GM21576 (cell line): ENCODE measurements at regions not wholly inside any gene's neighbourhood (a gene's known extent, or its start where the extent isn't known, plus 50 kb on each side); places are given as distances from the start of the nearest gene placed in this dataset.
"Not testable (repeated sequence)": the region's sequence is repeated elsewhere in the genome, so short reads cannot be mapped to it uniquely, and the experiment has no call there.

Experiments used
- ATAC-seq: cut with Tn5 transposase; IDR thresholded peaks from one replicate; pipeline ENCODE4 v1.9.1; 2021; ENCODE audit warnings: mild to moderate bottlenecking, moderate library complexity; ENCODE audit not compliant: unreplicated experiment

DNA sequence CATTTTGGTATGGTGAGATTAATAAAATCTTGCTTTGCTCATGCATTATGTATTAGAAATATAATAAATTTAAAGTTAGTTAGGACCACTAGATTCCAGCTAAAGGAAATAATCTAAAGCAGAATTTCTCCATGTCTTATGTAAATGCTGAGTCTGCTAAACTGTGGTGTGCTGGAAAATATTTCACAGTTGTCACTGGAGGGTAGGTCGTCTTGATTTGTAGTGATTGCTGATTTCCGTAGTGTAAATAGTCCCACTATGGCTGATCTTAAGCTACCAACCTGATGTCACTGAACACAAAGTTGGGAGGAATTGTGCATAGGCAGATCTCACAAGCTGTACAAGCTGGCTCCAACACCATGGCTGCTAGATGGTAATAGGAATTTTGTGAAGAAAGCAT is 133.4 kb upstream of the NR3C2 start:
- ATAC-seq = no peak

- ATAC-seq = no peak
These were observed 132.7 kb upstream of the NR3C2 start for GRCh38 chr4:148574911-148575310.

GRCh38 chr4:148574502-148574901 is 132.3 kb upstream of the NR3C2 start:
- ATAC-seq = no peak

DNA sequence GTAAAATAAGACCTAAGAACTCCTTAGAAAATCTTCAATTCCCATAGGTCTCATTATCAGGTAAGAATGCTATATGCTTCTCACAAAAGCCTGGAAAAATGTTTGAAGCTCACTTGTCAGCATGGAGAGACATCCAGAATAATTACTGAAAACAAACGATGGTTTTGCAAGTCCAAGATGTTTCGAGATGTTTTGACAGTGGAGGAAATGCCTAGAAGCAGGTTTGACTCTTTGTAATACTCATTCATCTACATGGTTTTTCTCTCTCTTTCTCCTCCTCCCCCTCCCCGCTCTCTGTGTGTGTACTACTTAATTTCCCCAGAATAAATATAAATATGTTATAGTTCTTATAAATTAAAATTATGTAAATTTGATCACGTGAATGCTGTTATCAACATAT is 131.9 kb upstream of the NR3C2 start:
- no peak for ATAC-seq

- no peak for ATAC-seq
These were observed 131.1 kb upstream of the NR3C2 start for GRCh38 chr4:148573296-148573695.

- ATAC-seq = no peak
These were observed 123.6 kb upstream of the NR3C2 start for GRCh38 chr4:148565801-148566200.

- ATAC-seq = no peak
These were observed 121.5 kb upstream of the NR3C2 start for GRCh38 chr4:148563684-148564083.

DNA sequence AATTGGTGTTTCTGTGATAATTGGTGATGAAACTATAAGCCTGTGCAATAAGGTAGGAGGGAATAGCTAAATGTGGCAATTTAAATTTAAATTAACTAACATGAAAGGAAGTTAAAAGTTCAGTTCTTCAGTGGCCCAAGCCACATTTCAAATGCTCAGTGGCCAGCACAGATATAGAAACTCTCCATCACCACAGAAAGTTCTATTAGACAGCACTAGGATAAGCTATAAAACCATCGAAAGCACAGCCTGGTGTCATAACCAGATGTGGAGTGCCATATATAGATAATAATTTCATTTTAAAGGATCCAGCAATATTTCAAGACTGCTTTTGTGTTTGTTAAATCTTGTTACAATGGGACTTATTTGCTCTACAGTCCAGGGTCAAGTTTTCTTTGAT is 119.3 kb upstream of the NR3C2 start:
- ATAC-seq = no peak

DNA sequence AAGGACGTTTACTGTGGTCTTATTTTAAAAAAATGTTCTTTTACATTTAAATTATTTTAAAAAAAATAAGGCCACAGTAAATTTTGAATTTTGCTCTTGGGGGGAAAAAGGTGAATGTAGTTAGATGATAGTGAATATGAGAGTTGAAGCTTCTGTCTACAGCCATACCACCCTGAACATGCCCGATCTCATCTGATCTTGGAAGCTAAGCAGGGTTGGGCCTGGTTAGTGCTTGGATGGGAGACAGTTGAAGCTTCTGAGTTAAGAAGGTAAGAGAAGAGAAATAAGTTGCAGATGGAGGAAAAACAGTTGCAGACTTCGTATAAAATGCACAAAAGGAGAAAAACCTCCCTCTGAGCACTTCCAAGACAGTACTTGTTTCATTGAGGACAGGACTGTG is 115.6 kb upstream of the NR3C2 start:
- ATAC-seq = no peak

- ATAC-seq = no peak
These were observed 108.6 kb upstream of the NR3C2 start for GRCh38 chr4:148550788-148551187.

DNA sequence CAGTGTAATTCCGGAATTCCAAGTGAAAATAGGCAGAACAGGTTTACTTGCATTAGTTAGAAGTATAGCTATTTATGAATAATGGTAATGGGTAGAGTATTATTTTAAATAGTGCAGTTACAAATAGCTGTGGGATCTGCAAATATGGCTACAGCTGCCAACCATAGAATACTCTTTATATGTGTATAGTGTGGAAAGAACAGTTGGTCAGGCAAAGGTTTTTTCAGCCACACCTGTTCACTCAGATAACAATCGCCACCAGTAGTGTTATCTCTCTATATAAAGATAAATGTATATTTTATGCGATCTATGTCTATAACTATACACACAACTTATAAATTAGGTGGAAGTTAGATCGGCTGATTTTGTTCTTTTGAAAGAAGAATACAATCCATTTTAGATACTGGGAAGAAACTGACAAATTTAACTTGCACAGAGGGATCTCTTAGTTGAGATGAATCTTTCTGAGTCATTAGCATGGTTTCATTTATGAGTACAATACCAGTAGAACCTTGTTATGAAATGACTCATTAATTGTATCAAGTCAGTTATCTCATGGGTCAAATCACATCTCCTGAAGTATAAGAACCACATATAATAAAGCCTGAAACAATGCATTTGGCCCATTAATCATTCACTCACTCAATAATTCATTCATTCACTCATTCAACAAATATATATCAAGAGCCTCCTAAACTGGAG is 100.9 kb upstream of the NR3C2 start:
- no peak for ATAC-seq

- ATAC-seq = no peak
These were observed 98.6 kb upstream of the NR3C2 start for GRCh38 chr4:148540622-148541326.

DNA sequence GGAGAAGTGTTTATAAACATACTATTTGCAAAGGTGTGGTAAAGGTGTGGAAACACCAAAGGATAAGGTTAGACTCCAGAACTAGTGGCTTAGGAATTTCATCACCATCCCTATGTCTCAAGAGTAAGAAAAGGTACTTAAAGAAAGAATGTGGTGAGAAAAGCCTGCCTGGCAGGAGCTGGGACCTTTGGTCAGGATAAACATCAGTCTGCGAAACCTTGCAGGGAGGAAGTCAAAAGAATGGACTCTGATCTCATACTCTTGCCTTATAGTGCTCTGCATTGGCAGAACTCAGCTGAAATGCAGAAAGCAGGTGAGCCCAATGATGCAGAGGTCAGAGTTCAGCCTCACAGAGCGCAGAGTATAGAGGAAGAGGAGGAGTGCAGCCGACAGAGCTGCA is 97.2 kb upstream of the NR3C2 start:
- no peak for ATAC-seq

DNA sequence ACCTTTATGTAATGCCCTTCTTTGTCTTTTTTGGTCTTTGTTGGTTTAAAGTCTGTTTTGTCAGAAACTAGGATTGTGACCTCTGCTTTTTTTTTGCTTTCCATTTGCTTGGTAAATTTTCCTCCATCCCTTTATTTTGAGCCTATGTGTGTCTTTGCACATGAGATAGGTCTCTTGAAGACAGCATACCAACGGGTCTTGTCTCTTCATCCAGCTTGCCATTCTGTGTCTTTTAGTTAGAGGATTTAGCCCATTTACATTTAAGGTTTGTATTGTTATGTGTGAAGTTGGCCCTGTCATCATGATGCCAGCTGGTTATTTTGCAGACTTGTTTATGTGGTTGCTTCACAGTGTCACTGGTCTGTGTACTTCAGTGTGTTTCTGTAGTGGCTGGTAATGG is 91.6 kb upstream of the NR3C2 start:
- not testable (repeated sequence) for ATAC-seq

DNA sequence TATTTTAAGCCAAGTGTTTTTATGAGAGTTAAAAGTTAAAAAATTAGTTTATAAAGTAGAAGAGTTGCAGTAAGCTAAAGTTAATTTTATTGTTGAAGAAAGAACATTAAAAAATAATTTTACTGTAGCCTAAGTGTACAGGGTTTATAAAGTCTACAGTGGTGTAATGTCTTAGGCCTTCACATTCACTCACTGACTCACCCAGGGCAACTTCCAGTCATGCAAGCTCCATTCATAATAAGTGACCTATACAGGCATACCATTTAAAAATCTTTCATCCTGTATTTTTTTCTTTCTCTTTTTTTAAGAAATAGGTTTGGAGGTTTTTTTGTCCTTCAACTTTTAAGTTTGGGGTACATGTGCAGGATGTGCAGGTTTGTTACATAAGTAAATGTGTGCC is 87.9 kb upstream of the NR3C2 start:
- no peak for ATAC-seq

DNA sequence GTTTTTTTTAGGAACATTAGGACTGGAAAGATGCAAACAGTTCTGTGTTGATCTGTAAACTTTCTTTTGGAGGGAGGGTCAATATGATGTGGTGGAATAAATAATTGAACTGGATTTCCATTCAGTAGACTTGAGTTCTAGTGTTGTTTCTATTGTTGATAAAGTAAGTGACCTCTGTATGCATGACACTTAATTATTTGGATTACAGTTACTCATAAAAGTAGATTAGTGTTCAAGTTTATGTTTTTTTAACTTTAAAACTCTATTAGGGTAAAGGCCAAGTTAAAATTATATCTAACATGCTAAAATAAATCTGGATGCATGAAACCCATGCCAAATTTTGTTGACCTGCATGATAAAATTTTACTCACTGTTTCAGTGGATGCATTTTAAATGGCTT is 85.4 kb upstream of the NR3C2 start:
- no peak for ATAC-seq

- ATAC-seq = no peak
These were observed 80.8 kb upstream of the NR3C2 start for GRCh38 chr4:148522995-148523394.

GRCh38 chr4:148515248-148515647 is 73.0 kb upstream of the NR3C2 start:
- no peak for ATAC-seq

DNA sequence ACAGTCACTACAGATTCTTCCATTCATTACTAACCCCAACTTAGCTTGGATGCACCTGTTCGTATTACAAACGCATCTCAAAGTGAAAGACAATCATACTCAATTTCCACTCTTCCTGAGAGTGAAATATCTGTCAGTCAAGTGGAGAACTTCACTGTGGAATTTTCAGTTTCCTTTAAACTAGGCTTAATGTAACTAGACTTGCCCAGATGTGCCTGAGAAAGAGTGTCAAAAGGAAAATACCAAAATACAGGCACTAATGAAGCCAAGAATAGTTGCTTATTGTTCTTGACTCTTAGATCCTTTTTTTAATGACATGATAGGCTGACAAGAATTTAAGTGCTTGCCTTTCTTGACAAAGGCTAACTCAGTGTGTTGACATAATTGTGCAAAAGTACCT is 72.4 kb upstream of the NR3C2 start:
- no peak for ATAC-seq

- no peak for ATAC-seq
These were observed 71.8 kb upstream of the NR3C2 start for GRCh38 chr4:148514041-148514440.

GRCh38 chr4:148510211-148510610 is 68.0 kb upstream of the NR3C2 start:
- no peak for ATAC-seq

- ATAC-seq = no peak
These were observed 61.5 kb upstream of the NR3C2 start for GRCh38 chr4:148503681-148504080.

DNA sequence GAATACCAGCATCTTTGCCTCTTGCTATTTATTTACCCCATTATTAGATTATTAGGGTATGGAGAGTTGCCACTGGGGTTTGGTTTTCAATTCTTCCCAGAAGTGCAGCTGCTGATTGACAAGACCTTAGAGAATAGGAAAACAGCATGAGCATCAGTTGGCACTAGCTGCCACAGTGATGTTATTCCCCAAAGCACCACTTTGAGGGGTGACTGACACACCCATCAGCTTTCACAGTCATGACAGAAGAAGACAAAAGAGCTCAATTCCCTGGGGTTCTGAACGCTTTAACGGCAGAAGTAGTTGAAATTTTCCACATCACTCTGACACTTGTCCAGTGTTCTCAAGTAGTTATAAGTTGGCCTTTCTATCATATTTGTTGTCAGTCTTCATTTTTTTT is 55.0 kb upstream of the NR3C2 start:
- no peak for ATAC-seq
